Middle frontal gyrus (tissue), 1 donor: ENCODE measurements at regions not wholly inside any gene's neighbourhood (a gene's known extent, or its start where the extent isn't known, plus 50 kb on each side); places are given as distances from the start of the nearest gene placed in this dataset.
"Not testable (repeated sequence)": the region's sequence is repeated elsewhere in the genome, so short reads cannot be mapped to it uniquely, and the experiment has no call there.

Source experiments
- DNase-seq: peaks from one replicate; pipeline ENCODE4 v3.0.0-alpha.2; 2015; ENCODE audit warnings: low spot score; ENCODE audit errors: extremely low spot score

DNA sequence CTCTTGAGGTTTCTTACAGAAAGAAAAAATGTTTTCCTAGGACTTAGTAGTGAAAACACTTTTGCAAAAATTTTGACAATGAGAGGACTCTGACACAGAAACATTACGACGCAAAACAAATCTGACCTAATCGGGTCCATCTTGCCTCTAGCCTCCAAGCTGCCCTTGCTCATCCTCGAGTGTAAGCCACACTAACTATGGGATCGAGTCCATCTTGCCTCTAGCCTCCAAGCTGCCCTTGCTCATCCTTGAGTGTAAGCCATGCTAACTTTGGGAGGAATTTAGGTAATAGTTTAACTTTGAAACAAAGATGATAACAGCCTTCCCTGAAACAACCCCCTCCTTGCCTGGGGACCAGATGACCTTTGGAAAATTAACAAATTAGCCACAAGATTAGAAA, 100.3 kb upstream of the FRG1 start:
- DNase-seq = no peak

- DNase-seq = no peak
These were observed 97.2 kb upstream of the FRG1 start for GRCh38 chr4:189843413-189844009.

- DNase-seq = no peak
These were observed 95.4 kb upstream of the FRG1 start for GRCh38 chr4:189845145-189845846.

DNA sequence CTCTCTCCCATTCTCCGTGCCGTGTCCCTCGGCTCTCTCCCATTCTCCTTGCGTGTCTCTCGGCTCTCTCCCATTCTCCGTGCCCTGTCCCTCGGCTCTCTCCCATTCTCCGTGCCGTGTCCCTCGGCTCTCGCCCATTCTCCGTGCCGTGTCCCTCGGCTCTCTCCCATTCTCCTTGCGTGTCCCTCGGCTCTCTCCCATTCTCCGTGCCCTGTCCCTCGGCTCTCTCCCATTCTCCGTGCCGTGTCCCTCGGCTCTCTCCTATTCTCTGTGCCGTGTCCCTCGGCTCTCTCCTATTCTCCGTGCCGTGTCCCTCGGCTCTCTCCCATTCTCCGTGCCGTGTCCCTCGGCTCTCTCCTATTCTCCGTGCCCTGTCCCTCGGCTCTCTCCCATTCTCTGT, 94.6 kb upstream of the FRG1 start:
- not testable (repeated sequence) for DNase-seq

DNA sequence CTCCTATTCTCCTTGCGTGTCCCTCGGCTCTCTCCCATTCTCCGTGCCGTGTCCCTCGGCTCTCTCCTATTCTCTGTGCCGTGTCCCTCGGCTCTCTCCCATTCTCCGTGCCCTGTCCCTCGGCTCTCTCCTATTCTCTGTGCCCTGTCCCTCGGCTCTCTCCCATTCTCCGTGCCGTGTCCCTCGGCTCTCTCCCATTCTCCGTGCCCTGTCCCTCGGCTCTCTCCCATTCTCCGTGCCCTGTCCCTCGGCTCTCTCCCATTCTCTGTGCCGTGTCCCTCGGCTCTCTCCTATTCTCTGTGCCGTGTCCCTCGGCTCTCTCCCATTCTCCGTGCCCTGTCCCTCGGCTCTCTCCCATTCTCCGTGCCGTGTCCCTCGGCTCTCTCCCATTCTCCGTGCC, 94.1 kb upstream of the FRG1 start:
- not testable (repeated sequence) for DNase-seq

- not testable (repeated sequence) for DNase-seq
These were observed 92.0 kb upstream of the FRG1 start for GRCh38 chr4:189848672-189849071.

DNA sequence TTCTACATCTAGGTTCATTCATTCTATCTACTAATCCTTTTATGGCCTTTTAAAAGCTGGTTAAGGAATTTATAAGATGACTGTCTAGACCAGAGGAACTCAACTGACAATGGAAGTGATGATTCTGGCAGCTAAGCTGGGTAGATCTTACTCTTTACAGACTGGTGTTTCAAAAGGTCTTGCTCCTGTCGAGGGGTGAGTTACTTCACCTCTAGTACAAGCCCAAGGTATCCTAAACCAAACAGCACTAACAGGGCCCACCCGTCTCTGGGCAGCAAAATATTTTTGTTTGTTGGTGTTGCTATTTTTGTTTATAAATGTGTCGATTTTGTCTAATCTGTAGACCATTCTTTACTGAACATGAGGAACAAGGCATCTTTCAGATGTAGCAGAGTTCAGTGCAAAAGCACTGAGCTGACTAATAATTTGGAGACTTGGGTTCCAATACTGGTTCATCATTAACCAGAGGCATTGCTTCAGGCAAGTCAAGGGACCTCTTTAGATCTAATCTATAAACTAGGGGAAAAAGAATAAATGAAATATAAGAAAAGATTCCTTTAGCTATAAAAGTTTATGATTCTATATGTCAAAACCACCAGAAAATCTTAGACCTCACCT, 90.3 kb upstream of the FRG1 start:
- no peak for DNase-seq

- DNase-seq = no peak
These were observed 82.2 kb upstream of the FRG1 start for GRCh38 chr4:189858435-189858834.

DNA sequence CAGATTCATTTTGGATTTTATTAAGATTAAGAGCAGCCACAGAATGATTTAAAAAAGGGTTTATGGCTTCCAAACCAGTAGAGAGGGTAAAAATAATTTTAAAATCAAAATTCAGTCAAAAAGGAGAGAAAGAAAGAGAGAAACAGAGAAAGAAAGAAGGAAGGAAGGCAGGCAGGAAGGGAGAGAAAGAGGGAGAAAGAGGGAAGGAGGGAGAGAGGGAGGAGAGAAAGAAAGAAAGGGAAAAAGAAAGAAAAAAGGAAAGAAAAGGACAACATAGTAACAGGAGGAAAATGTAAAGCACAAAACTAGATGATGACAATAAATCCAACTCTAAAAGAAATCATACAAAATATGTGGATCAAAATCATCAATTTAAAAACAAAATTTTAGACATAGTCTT, 79.6 kb upstream of the FRG1 start:
- DNase-seq = no peak

GRCh38 chr4:189869236-189869635, 71.4 kb upstream of the FRG1 start:
- DNase-seq = no peak

GRCh38 chr4:189870511-189871234, 70.0 kb upstream of the FRG1 start:
- no peak for DNase-seq

- DNase-seq = no peak
These were observed 66.1 kb upstream of the FRG1 start for GRCh38 chr4:189874591-189874990.

DNA sequence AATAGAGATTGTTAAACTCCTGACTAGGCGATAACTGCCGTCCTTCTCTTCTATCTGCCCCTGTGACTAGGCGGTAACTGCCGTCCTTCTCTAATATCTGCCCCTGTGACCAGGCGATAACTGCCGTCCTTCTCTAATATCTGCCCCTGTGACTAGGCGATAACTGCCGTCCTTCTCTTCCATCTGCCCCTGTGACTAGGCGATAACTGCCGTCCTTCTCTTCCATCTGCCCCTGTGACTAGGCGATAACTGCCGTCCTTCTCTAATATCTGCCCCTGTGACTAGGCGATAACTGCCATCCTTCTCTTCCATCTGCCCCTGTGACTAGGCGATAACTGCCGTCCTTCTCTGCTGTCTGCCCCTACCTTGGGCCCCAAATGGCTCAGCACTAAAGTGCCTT, 59.5 kb upstream of the FRG1 start:
- DNase-seq = not testable (repeated sequence)

DNA sequence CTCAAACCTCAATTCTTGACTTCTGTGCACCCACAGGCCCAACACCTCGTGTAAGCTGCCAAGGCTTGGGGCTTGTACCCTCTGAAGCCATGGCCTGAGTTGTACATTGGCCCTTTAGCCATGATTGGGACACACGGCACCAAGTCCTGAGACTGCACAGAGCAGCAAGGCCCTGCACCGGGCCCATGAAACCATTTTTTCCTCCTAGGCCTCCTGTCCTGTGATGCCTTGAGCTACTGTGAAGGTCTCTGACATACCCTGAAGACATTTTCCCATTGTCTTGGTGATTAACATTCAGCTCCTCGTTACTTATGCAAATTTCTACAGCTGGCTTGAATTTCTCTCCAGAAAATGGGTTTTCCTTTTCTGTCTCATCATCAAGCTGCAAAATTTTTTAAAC, 52.3 kb upstream of the FRG1 start:
- DNase-seq = not testable (repeated sequence)
